ENCODE measurements at regions not wholly inside any gene's neighbourhood (a gene's known extent, or its start where the extent isn't known, plus 50 kb on each side); places are given as distances from the start of the nearest gene placed in this dataset.
"Not testable (repeated sequence)": the region's sequence is repeated elsewhere in the genome, so short reads cannot be mapped to it uniquely, and the experiment has no call there.

- ATAC-seq: no peak
- DNase-seq: no peak
- intact Hi-C loops (cut with DNase I, micrococcal nuclease): no loop called here
Measured at GRCh38 chr15:98083203-98083910, 122.9 kb downstream of the ARRDC4 start.

GRCh38 chr15:98085003-98085639 lies 124.6 kb downstream of the ARRDC4 start:
- ATAC-seq (peak; percentile 54), DNase-seq (peak; percentile 29 to 34)
- intact Hi-C loops (cut with DNase I, micrococcal nuclease): loop anchor here (2.0 to 5.0 kb wide), 2 partner anchors 174 to 183 kb away; no protein-coding TSS in a partner anchor

DNA sequence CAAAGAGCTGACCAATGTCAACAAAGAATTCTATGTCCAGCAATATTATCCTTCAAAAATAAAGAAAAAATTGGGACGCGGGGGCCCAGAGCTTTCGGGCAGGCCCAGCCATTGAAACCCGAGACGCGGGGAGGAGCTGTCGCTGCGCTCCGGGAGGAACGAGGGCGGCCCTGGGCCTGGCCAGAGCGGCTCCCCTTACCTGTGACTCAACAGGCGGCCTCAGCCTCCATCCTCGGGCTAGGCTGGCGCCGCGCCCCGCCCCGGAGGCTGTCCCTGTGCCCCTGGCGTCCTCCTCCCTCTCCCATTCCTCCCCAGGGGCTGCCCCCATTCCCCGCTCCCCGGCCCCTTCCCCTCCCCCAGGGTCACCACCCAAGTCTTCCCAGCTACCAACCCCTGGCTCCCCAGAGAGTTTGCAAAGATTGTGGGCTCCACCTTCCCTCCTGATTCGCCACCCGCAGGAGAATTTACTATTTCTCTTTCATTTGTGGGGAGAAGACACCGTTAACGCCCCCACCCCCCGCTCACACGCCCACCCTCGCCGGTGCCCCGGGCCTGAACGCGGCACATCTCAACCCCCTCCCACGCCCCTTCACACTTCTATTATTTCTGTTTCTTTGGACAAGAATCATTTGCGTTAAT lies 127.9 kb downstream of the ARRDC4 start:
- DNase-seq: not testable (repeated sequence)
- peak; percentile 77 for ATAC-seq
- intact Hi-C loops (cut with DNase I, micrococcal nuclease): loop anchor here in 1 of 2 donors (5.0 kb wide), 1 partner anchor 186 kb away; no protein-coding TSS in a partner anchor

- DNase-seq, ATAC-seq: not testable (repeated sequence)
- intact Hi-C loops (cut with DNase I, micrococcal nuclease): loop anchor here in 1 of 2 donors (5.0 kb wide), 1 partner anchor 187 kb away; no protein-coding TSS in a partner anchor
Measured at GRCh38 chr15:98089352-98089751, 128.8 kb downstream of the ARRDC4 start.

DNA sequence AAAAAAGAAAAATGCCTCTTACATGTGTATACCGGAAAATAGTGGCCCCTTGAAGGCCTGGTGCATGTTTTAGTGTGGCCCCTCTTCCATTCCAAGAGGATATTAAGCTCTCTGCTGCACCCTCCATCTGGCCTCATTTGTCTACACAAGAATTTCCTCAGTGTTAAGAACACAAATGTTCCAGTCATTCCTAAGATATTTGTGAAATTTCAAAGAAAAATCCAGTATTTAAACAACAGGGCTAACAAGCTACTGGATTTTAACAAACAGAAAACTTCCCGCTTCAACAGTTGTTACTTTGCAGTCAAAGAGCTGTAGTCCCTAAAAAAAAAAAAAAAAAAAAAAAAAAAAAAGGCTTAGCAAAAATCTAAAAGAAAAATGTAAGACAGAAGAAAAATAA lies 137.5 kb downstream of the ARRDC4 start:
- ATAC-seq; intact Hi-C loops (cut with DNase I, micrococcal nuclease): not testable (repeated sequence)

DNA sequence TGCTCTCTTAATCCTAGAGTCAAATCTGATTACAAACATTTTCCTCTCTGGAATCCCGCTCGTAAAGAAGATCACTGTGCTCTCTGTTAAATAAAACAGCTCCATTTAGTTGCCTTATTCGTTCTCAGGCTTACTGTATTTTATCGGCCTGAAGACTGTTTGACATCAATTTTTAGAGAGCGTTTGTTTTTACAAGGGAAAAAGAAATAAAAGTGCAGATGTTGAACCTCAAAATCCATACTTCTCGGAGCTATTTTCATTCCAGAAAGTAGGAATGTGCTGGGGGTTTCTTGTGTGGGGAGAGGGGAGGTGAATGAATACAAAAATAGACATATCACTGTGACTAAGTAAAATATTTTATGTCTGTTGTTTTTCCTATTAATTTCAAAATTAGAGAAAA lies 140.1 kb downstream of the ARRDC4 start:
- DNase-seq; intact Hi-C loops (cut with DNase I, micrococcal nuclease); ATAC-seq: not testable (repeated sequence)

More for the DNA sequence above, 137.5 kb downstream of the ARRDC4 start:
- DNase-seq: not testable (repeated sequence)

DNA sequence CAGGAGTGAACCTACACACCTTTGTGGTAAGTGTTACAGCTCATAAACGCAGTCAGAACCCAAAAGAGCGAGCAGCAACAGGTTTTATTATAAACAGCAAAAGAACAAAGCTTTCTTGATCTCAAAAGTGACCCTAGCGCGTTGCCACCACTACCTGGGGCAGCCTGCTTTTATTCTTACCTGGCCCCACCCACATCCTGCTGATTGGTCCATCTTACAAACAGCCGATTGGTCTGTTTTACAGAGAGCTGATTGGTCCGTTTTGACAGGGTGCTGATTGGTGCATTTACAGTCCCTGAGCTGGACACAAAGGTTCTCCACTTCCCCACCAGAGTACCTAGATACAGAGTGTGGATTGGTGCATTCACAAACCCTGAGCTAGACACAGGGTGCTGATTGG lies 143.1 kb downstream of the ARRDC4 start:
- intact Hi-C loops (cut with DNase I, micrococcal nuclease): no loop called here
- ATAC-seq (no peak), DNase-seq (no peak)

DNA sequence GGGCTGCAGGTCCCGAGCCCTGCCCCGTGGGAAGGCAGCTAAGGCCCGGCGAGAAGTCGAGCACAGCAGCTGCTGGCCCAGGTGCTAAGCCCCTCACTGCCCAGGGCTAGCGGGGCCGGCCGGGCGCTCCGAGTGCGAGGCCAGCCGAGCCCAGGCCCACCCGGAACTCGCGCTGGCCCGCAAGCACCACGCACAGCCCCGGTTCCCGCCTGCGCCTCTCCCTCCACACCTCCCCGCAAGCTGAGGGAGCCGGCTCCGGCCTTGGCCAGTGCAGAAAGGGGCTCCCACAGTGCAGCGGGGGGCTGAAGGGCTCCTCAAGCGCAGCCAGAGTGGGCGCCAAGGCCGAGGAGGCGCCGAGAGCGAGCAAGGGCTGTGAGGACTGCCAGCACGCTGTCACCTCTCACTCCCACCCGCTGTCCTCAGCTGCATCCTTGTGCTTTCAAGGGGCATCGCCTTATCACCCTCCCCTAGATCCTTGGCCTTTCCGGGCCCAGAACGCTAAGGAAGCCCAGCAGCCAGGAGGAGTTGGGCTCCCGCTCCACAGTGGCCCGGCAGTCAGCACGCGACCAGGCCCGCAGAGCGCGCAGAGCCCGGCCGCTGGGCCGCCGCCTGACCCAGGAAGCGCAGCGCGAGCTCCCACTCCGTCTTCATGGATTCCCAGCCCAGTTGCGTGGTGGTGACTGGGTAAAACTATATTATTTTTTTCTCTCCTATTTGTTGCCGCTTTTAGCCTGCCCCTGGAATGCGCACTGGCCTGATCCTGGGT lies 144.1 kb downstream of the ARRDC4 start:
- ATAC-seq; DNase-seq; intact Hi-C loops (cut with DNase I, micrococcal nuclease): not testable (repeated sequence)

DNA sequence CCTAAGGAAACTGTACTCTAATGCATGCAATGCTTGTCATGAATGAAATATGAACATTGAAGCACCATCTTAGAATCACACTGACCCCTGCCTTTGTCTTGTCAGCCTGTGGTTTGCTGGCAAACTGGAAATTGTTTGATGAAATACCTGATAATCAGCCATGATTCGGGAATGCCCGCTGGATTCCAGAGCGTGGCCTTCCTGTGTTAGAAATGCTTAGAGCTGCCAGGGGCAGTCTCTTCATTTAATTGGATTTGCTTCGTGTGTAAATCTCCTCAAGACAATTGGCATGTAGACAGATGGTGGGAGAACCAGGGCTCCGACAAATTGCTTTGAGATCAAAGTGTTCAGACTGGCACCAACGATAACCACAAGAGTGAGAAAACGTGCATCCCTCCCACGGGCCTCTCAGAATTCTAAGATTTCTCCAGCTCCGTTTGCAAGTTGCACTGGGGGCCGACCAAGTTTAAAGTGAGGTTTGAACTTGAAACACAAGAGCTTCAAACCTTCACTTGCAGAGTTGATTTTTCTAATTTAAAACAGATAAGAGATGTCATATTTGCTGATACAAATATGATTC lies 146.2 kb downstream of the ARRDC4 start:
- DNase-seq; ATAC-seq; intact Hi-C loops (cut with DNase I, micrococcal nuclease): not testable (repeated sequence)

DNA sequence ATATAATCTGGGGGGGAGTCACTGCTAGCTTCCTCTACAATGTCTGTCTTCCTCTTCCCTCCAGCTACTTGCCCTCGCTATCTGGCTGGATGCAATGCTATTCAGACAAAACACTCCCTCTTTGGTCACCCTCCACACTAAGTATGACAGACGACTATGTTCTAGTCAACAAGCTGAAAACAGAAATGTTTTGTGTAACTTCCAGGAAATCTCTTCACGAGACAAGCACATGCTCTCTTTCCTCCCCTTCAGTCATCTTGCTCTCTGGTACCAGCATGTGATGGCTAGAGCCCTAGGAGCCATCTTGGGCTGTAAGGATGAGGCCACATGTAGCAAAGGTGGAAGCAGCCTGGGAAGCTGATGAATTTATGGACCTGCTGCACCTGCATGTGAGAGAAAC lies 151.3 kb downstream of the ARRDC4 start:
- no peak for ATAC-seq
- DNase-seq: no peak
- intact Hi-C loops (cut with DNase I, micrococcal nuclease): no loop called here

GRCh38 chr15:98113327-98113726 lies 152.8 kb downstream of the ARRDC4 start:
- intact Hi-C loops (cut with DNase I, micrococcal nuclease): no loop called here
- no peak for ATAC-seq
- no peak for DNase-seq

GRCh38 chr15:98120561-98120960 lies 160.1 kb downstream of the ARRDC4 start:
- DNase-seq: no peak
- ATAC-seq: no peak
- intact Hi-C loops (cut with DNase I, micrococcal nuclease): no loop called here

DNA sequence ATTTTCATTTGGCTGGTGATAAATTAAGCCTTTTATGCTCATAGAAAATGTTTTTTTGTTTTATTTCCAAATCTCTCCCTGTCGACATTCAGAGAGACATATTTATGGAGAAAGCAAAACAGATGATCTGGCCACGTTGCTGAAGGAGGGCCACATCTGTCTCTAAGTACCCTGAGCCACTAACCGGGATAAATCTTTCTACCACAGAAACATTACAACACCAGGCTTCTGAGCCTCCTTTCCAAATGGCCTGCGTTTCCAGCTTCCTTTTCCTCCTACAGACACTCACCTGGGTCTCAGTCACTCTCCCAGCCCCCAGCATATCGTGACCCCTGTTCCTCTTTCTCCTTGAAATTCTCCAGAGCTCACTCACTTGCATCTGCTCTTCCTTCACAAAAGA lies 161.0 kb downstream of the ARRDC4 start:
- intact Hi-C loops (cut with DNase I, micrococcal nuclease): no loop called here
- ATAC-seq (no peak), DNase-seq (no peak)

DNA sequence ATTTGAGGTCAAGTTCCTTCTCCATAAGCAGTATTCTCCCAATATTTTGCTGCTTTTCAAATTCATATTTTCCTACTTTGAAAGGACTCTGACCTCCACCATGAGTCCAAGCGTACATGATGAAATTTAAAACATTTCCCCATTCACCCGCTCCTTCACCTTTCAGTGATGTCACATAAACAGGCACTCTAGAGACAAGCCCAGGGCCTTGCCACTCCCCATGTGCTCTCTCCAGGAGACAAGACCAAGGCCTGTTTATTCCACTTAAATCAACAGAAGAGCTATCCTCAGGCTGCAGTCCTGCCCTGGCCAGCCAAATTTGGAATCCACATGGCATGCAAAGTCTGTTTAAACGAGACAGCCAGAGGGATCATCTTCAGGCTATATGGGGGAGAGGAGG lies 161.5 kb downstream of the ARRDC4 start:
- intact Hi-C loops (cut with DNase I, micrococcal nuclease): no loop called here
- no peak for ATAC-seq
- DNase-seq: no peak

DNA sequence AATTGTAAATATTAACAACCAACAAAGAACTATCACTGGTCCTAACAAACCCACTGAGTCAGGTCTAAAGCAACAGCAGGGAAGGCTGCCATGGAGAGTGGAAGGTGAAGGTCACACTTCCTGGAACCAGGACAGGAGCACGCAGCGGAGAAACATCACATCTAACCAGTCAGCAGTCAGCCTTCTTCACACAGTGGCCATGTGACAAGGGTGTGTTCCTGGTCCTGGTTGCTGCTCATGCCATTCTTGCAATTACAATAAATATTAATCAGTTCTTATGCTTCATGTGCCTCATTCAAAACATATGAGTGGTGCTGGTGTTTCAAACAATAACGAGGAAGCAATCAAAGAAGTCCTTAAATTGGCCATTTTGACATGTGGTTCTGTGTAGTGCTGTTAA lies 162.8 kb downstream of the ARRDC4 start:
- ATAC-seq (no peak), DNase-seq (no peak)
- intact Hi-C loops (cut with DNase I, micrococcal nuclease): no loop called here

GRCh38 chr15:98123834-98124233 lies 163.3 kb downstream of the ARRDC4 start:
- DNase-seq: no peak
- ATAC-seq: no peak
- intact Hi-C loops (cut with DNase I, micrococcal nuclease): no loop called here

DNA sequence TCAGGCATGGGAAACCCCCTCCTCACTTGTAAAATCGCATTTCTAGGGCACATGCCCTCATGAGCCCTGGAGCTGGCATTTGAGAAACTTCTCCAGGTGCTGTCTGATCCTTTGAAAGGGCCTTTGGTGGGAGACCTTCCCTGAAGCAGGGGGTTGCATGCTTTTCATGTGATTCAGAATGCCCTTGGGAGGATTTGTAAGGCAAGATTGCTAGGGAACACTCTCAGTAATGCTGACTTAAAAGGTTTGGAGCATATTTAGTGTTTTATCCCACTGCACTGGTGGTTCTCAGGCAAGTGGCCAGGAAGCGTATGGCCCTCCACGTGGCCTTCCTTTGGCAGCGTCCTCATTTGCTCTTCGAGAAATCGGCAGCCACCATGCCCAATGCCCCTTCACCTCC lies 164.1 kb downstream of the ARRDC4 start:
- intact Hi-C loops (cut with DNase I, micrococcal nuclease): no loop called here
- no peak for ATAC-seq
- no peak for DNase-seq

- intact Hi-C loops (cut with DNase I, micrococcal nuclease): no loop called here
- DNase-seq (no peak), ATAC-seq (no peak)
Measured at GRCh38 chr15:98126326-98127085, 166.0 kb downstream of the ARRDC4 start.

Data from left colon (tissue), 2 donors.